ENCODE measurements at regions not wholly inside any gene's neighbourhood (a gene's known extent, or its start where the extent isn't known, plus 50 kb on each side); places are given as distances from the start of the nearest gene placed in this dataset.

GRCh38 chr12:97616946-97617345, 154.3 kb downstream of the RMST start:
- no peaks in the 10 kb centered on the region for H3K27me3 ChIP-seq (ENCODE audit: insufficient read depth, poor library complexity, severe bottlenecking)
- no peak overlapping the region for H3K4me3 ChIP-seq (replicated peaks; ENCODE audit: insufficient read depth, low read length)
- no peak overlapping the region for H3K27ac ChIP-seq (replicated peaks)
- TF ChIP-seq SPI1 (IDR thresholded peaks at IDR 0.05; ENCODE audit: borderline replicate concordance, low read depth) = no peak
- DNase-seq (ENCODE audit: low read depth in 1 of 2, low spot score in 1 of 2) = no peak

GRCh38 chr12:97628962-97629361, 166.4 kb downstream of the RMST start:
- no peak overlapping the region for H3K4me3 ChIP-seq (replicated peaks; ENCODE audit: insufficient read depth, low read length)
- H3K27me3 ChIP-seq (ENCODE audit: insufficient read depth, poor library complexity, severe bottlenecking) = no peaks in the 10 kb centered on the region
- H3K27ac ChIP-seq (replicated peaks) = no peak overlapping the region
- no peak for DNase-seq (ENCODE audit: low read depth in 1 of 2, low spot score in 1 of 2)
- TF ChIP-seq, protein P1, sequence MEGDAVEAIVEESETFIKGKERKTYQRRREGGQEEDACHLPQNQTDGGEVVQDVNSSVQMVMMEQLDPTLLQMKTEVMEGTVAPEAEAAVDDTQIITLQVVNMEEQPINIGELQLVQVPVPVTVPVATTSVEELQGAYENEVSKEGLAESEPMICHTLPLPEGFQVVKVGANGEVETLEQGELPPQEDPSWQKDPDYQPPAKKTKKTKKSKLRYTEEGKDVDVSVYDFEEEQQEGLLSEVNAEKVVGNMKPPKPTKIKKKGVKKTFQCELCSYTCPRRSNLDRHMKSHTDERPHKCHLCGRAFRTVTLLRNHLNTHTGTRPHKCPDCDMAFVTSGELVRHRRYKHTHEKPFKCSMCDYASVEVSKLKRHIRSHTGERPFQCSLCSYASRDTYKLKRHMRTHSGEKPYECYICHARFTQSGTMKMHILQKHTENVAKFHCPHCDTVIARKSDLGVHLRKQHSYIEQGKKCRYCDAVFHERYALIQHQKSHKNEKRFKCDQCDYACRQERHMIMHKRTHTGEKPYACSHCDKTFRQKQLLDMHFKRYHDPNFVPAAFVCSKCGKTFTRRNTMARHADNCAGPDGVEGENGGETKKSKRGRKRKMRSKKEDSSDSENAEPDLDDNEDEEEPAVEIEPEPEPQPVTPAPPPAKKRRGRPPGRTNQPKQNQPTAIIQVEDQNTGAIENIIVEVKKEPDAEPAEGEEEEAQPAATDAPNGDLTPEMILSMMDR (IDR thresholded peaks at IDR 0.05; ENCODE audit: insufficient read depth, low read length) = no peak
- no peak for TF ChIP-seq GABPA (IDR thresholded peaks at IDR 0.05; ENCODE audit: low read depth)
- no peak for TF ChIP-seq POLR2AphosphoS5 (IDR thresholded peaks at IDR 0.05; ENCODE audit: low read depth)
- TF ChIP-seq, protein P2, sequence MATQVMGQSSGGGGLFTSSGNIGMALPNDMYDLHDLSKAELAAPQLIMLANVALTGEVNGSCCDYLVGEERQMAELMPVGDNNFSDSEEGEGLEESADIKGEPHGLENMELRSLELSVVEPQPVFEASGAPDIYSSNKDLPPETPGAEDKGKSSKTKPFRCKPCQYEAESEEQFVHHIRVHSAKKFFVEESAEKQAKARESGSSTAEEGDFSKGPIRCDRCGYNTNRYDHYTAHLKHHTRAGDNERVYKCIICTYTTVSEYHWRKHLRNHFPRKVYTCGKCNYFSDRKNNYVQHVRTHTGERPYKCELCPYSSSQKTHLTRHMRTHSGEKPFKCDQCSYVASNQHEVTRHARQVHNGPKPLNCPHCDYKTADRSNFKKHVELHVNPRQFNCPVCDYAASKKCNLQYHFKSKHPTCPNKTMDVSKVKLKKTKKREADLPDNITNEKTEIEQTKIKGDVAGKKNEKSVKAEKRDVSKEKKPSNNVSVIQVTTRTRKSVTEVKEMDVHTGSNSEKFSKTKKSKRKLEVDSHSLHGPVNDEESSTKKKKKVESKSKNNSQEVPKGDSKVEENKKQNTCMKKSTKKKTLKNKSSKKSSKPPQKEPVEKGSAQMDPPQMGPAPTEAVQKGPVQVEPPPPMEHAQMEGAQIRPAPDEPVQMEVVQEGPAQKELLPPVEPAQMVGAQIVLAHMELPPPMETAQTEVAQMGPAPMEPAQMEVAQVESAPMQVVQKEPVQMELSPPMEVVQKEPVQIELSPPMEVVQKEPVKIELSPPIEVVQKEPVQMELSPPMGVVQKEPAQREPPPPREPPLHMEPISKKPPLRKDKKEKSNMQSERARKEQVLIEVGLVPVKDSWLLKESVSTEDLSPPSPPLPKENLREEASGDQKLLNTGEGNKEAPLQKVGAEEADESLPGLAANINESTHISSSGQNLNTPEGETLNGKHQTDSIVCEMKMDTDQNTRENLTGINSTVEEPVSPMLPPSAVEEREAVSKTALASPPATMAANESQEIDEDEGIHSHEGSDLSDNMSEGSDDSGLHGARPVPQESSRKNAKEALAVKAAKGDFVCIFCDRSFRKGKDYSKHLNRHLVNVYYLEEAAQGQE (IDR thresholded peaks at IDR 0.05; ENCODE audit: insufficient replicate concordance, low read depth) = no peak
- no peak for TF ChIP-seq SPI1 (IDR thresholded peaks at IDR 0.05; ENCODE audit: borderline replicate concordance, low read depth)

GRCh38 chr12:97629382-97629781, 166.8 kb downstream of the RMST start:
- no peak for DNase-seq (ENCODE audit: low read depth in 1 of 2, low spot score in 1 of 2)
- no peak for TF ChIP-seq GABPA (IDR thresholded peaks at IDR 0.05; ENCODE audit: low read depth)
- no peak for TF ChIP-seq POLR2AphosphoS5 (IDR thresholded peaks at IDR 0.05; ENCODE audit: low read depth)
- TF ChIP-seq, protein P1 (IDR thresholded peaks at IDR 0.05; ENCODE audit: insufficient read depth, low read length) = no peak
- no peak for TF ChIP-seq SPI1 (IDR thresholded peaks at IDR 0.05; ENCODE audit: borderline replicate concordance, low read depth)
- TF ChIP-seq, protein P2 (IDR thresholded peaks at IDR 0.05; ENCODE audit: insufficient replicate concordance, low read depth) = no peak
- Histone ChIP-seq H3K27ac (replicated peaks) (no peak overlapping the region), H3K4me3 (replicated peaks; ENCODE audit: insufficient read depth, low read length) (no peak overlapping the region), H3K27me3 (ENCODE audit: insufficient read depth, poor library complexity, severe bottlenecking) (no peaks in the 10 kb centered on the region)

DNA sequence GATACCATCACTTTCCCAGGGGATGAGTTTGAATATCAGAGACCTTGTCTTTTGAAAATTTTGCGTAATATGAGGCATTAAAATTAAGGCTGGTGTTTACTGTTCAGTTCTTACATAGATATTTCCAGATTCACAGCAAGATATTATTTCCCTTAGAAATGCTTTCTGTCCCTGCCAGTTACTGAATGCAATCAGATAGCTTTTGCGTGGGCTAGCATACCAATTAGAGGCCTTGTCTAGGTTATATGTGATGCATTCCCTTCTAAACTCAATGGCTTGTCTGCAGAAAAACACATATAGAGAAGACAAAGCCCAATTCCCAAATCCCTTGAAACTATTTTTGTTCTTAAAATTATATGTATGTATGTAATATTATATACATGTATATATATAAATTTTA, 167.8 kb downstream of the RMST start:
- DNase-seq (ENCODE audit: low read depth in 1 of 2, low spot score in 1 of 2) = no peak
- TF ChIP-seq POLR2AphosphoS5 (IDR thresholded peaks at IDR 0.05; ENCODE audit: low read depth) = no peak
- TF ChIP-seq GABPA (IDR thresholded peaks at IDR 0.05; ENCODE audit: low read depth) = no peak
- TF ChIP-seq, protein P1 (IDR thresholded peaks at IDR 0.05; ENCODE audit: insufficient read depth, low read length) = no peak
- TF ChIP-seq SPI1 (IDR thresholded peaks at IDR 0.05; ENCODE audit: borderline replicate concordance, low read depth) = no peak
- TF ChIP-seq, protein P2 (IDR thresholded peaks at IDR 0.05; ENCODE audit: insufficient replicate concordance, low read depth) = no peak
- no peak overlapping the region for H3K27ac ChIP-seq (replicated peaks)
- H3K4me3 ChIP-seq (replicated peaks; ENCODE audit: insufficient read depth, low read length) = no peak overlapping the region
- no peaks in the 10 kb centered on the region for H3K27me3 ChIP-seq (ENCODE audit: insufficient read depth, poor library complexity, severe bottlenecking)

Measured in HL-60 (cell line).